MM.1S (cell line): ENCODE measurements at regions not wholly inside any gene's neighbourhood (a gene's known extent, or its start where the extent isn't known, plus 50 kb on each side); places are given as distances from the start of the nearest gene placed in this dataset.

Experiments used
- DNase-seq: peaks from one replicate; pipeline ENCODE4 v3.0.0-alpha.2; 2015
- H2AFZ ChIP-seq: fragments of 300-600 bp; sonication (generic); 2 replicates; pipeline ENCODE4 v1.6.0; 2016; ENCODE audit warnings: antibody characterized with exemption, low read length
- H3F3A ChIP-seq: fragments of 300-600 bp; sonication (generic); 2 replicates; pipeline ENCODE4 v1.6.1; 2016; ENCODE audit warnings: mild to moderate bottlenecking, antibody characterized with exemption, low read length, moderate library complexity, mixed read lengths; ENCODE audit not compliant: insufficient read depth
- H3K27ac ChIP-seq: fragments of 300-600 bp; sonication (generic); 2 replicates; pipeline ENCODE4 v1.5.1; 2016; ENCODE audit warnings: mild to moderate bottlenecking, low read length
- H3K27me3 ChIP-seq: fragments of 300-600 bp; sonication (generic); replicated peaks from 2 replicates; pipeline ENCODE4 v1.6.0; 2016; ENCODE audit warnings: low read length; ENCODE audit not compliant: insufficient read depth
- H3K36me3 ChIP-seq: fragments of 300-600 bp; sonication (generic); replicated peaks from 2 replicates; pipeline ENCODE4 v1.6.1; 2016; ENCODE audit warnings: mild to moderate bottlenecking, low read length, mixed read lengths; ENCODE audit not compliant: insufficient read depth
- H3K4me1 ChIP-seq: fragments of 300-600 bp; sonication (generic); 2 replicates; pipeline ENCODE4 v1.6.1; 2016; ENCODE audit warnings: low read length, mixed read lengths
- H3K4me2 ChIP-seq: fragments of 300-600 bp; sonication (generic); 2 replicates; pipeline ENCODE4 v1.6.0; 2016; ENCODE audit warnings: low read depth, low read length
- H3K4me3 ChIP-seq: fragments of 300-600 bp; sonication (generic); 2 replicates; pipeline ENCODE4 v1.5.1; 2016; ENCODE audit warnings: low read length, mixed read lengths
- H3K79me2 ChIP-seq: fragments of 300-600 bp; sonication (generic); 2 replicates; pipeline ENCODE4 v1.6.1; 2016; ENCODE audit warnings: mixed run types, low read length, mixed read lengths
- H3K9ac ChIP-seq: fragments of 300-600 bp; sonication (generic); 2 replicates; pipeline ENCODE4 v1.6.1; 2016; ENCODE audit warnings: low read length, mixed read lengths
- H3K9me2 ChIP-seq: fragments of 300-600 bp; sonication (generic); replicated peaks from 2 replicates; pipeline ENCODE4 v1.6.1; 2016; ENCODE audit warnings: mild to moderate bottlenecking, low read length, mixed read lengths; ENCODE audit not compliant: insufficient read depth
- H3K9me3 ChIP-seq: fragments of 300-600 bp; sonication (generic); replicated peaks from 2 replicates; pipeline ENCODE4 v1.6.1; 2016; ENCODE audit warnings: mild to moderate bottlenecking, low read length, mixed read lengths; ENCODE audit not compliant: insufficient read depth
- H4K20me1 ChIP-seq: fragments of 300-600 bp; sonication (generic); 2 replicates; pipeline ENCODE4 v1.6.1; 2016; ENCODE audit warnings: mild to moderate bottlenecking, low read length, moderate library complexity, mixed read lengths; ENCODE audit not compliant: insufficient read depth
- EZH2 ChIP-seq: fragments of 300-600 bp; sonication (generic); optimal IDR thresholded peaks from 2 replicates; pipeline ENCODE3; 2017; ENCODE audit warnings: low read depth, mild to moderate bottlenecking, antibody characterized with exemption, low read length, mixed read lengths
- EZH2phosphoT487 ChIP-seq: fragments of 300-600 bp; sonication (generic); IDR thresholded peaks from 2 replicates; pipeline ENCODE4 v1.6.1; 2018; ENCODE audit warnings: antibody characterized with exemption, low read length
- TF ChIP-seq, protein P1 (sequence below): fragments of 300-600 bp; sonication (generic); IDR thresholded peaks from 2 replicates; pipeline ENCODE4 v1.5.1; 2016; ENCODE audit warnings: antibody characterized with exemption, low read length, mixed read lengths

DNA sequence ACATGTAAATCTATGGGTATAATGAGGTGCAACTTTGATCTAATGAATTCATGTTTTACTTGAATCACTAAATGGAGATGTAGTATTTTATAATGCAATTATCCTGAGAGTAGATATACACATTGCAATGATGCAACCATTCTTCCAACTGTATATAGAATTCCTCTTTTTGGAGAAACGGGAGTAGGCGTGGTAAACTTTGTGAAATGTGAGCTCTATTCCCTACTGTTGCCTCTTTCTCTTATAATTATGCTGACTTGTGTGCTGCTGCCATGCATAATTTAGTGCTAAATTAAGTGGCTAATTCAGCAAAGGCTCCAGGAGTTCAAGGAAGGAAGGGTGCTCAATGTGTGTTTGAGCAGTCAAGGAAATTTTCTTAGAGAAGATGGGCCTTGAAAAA, 116.6 kb upstream of the SLC35B3 start:
- H3K9me2 ChIP-seq: no peaks in the 10 kb centered on the region
- no peak for DNase-seq
- H3F3A ChIP-seq: no peaks in the 10 kb centered on the region
- no peak overlapping the region for H3K4me2 ChIP-seq
- H3K36me3 ChIP-seq: no peaks in the 10 kb centered on the region
- TF ChIP-seq, protein P1, sequence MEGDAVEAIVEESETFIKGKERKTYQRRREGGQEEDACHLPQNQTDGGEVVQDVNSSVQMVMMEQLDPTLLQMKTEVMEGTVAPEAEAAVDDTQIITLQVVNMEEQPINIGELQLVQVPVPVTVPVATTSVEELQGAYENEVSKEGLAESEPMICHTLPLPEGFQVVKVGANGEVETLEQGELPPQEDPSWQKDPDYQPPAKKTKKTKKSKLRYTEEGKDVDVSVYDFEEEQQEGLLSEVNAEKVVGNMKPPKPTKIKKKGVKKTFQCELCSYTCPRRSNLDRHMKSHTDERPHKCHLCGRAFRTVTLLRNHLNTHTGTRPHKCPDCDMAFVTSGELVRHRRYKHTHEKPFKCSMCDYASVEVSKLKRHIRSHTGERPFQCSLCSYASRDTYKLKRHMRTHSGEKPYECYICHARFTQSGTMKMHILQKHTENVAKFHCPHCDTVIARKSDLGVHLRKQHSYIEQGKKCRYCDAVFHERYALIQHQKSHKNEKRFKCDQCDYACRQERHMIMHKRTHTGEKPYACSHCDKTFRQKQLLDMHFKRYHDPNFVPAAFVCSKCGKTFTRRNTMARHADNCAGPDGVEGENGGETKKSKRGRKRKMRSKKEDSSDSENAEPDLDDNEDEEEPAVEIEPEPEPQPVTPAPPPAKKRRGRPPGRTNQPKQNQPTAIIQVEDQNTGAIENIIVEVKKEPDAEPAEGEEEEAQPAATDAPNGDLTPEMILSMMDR: no peak
- TF ChIP-seq EZH2: no peak
- no peak for TF ChIP-seq EZH2phosphoT487
- no peak overlapping the region for H3K27ac ChIP-seq
- no peaks in the 10 kb centered on the region for H3K27me3 ChIP-seq
- H3K79me2 ChIP-seq: no peaks in the 10 kb centered on the region
- H3K9me3 ChIP-seq: no peaks in the 10 kb centered on the region
- H3K4me3 ChIP-seq: no peak overlapping the region
- no peaks in the 10 kb centered on the region for H3K4me1 ChIP-seq
- no peaks in the 10 kb centered on the region for H4K20me1 ChIP-seq
- H2AFZ ChIP-seq: no peak overlapping the region
- H3K9ac ChIP-seq: no peak overlapping the region

DNA sequence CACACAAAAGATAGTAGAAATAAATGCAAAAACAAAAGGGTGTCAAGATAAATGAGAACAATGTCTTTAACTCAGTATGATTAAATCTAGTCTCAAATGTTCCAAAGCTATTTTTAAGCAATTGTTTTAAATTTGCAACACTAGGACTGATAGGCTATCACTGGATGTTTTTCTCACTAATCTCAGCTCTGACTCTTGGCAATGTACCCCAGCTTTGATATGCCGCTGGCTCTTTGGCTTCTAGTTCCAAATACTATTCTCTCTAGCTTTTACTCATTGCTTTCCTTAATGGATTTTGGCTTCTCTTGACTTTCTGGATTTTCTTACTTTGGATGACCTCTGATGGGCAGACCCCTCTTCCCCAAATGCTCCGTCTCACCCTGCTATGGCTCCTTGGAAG, 116.0 kb upstream of the SLC35B3 start:
- H2AFZ ChIP-seq: no peak overlapping the region
- H4K20me1 ChIP-seq: no peaks in the 10 kb centered on the region
- H3K27me3 ChIP-seq: no peaks in the 10 kb centered on the region
- H3K4me3 ChIP-seq: no peak overlapping the region
- no peaks in the 10 kb centered on the region for H3K79me2 ChIP-seq
- no peaks in the 10 kb centered on the region for H3K4me1 ChIP-seq
- H3K9ac ChIP-seq: no peak overlapping the region
- no peak overlapping the region for H3K4me2 ChIP-seq
- no peaks in the 10 kb centered on the region for H3K36me3 ChIP-seq
- no peaks in the 10 kb centered on the region for H3K9me3 ChIP-seq
- H3K27ac ChIP-seq: no peak overlapping the region
- no peak for TF ChIP-seq EZH2phosphoT487
- TF ChIP-seq EZH2: no peak
- TF ChIP-seq, protein P1: no peak
- H3F3A ChIP-seq: no peaks in the 10 kb centered on the region
- no peak for DNase-seq
- no peaks in the 10 kb centered on the region for H3K9me2 ChIP-seq

DNA sequence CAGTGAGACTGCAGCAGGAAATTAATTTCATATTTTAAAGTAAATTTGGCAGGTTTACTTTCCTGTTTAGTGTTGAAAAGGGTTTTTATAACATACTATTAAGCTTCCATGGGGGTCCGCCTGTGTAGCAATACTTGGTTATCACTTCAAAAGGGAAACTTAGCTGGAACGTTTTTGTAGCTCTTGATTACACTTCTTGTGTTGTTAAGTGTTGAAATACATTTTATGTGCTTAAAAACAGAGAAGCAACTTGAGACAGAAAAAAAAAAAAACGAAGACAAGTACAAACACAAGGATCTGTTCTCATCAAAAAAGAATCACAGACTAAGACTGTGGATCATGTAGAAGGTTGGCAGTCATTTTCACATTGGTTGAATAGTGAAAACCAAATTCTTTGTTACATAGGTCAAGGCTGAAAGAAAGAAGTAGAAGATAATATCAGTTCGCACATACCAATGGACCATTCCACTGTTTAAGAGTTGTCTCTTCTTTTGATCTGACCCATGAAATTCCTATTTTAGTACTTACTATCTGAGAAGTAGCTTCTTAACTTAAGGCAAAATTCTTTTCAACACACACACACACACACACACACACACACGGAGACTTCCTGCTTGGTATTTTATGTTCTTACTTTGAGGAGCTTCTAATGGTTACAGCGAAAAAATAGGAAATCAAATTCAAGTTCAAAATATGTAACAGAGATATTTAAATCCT, 113.9 kb upstream of the SLC35B3 start:
- no peak overlapping the region for H2AFZ ChIP-seq
- TF ChIP-seq EZH2: no peak
- TF ChIP-seq EZH2phosphoT487: no peak
- TF ChIP-seq, protein P1: no peak
- no peaks in the 10 kb centered on the region for H3K9me2 ChIP-seq
- no peak overlapping the region for H3K4me2 ChIP-seq
- H3K4me3 ChIP-seq: no peak overlapping the region
- H3K9me3 ChIP-seq: no peaks in the 10 kb centered on the region
- H3K27ac ChIP-seq: no peak overlapping the region
- DNase-seq: no peak
- no peaks in the 10 kb centered on the region for H4K20me1 ChIP-seq
- H3K4me1 ChIP-seq: no peaks in the 10 kb centered on the region
- no peaks in the 10 kb centered on the region for H3K27me3 ChIP-seq
- no peak overlapping the region for H3K9ac ChIP-seq
- no peaks in the 10 kb centered on the region for H3K36me3 ChIP-seq
- no peaks in the 10 kb centered on the region for H3K79me2 ChIP-seq
- H3F3A ChIP-seq: no peaks in the 10 kb centered on the region
